Renal cortical epithelial cell (primary cell): ENCODE measurements at regions not wholly inside any gene's neighbourhood (a gene's known extent, or its start where the extent isn't known, plus 50 kb on each side); places are given as distances from the start of the nearest gene placed in this dataset.

Experiments
- DNase-seq: peaks from one replicate; pipeline ENCODE4 v3.0.0-alpha.2; 2011; ENCODE audit warnings: low read depth

- no peak for DNase-seq
Measured at GRCh38 chr4:186360551-186360950, 94.6 kb downstream of the F11 start.

DNA sequence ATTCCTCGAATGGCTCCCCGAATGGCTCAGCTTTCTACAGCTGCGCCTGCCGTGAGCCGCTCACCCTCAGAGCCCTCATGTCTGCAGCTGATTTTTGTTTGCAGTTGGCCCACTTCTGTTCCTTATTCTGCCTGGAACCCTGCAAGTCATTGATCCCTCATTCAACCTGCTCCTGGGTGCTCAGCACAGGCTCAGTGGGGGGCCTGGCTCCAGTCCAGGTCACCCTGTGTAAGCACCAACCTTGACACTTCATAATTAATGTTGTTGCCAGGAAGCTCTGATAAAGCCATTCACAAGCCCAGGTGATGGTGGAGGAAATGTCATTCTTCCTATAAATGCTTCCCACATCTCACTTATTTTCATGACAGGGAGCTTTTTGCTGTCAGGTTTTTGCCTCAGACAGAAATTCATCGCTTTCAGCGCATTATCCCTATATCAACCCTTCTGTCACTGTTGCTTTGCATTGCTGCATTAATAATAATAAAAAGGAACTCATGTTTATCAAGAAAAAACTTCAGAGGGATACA, 85.7 kb downstream of the F11 start:
- DNase-seq, result no peak

- DNase-seq, result no peak
Measured at GRCh38 chr4:186348433-186348832, 82.4 kb downstream of the F11 start.

DNA sequence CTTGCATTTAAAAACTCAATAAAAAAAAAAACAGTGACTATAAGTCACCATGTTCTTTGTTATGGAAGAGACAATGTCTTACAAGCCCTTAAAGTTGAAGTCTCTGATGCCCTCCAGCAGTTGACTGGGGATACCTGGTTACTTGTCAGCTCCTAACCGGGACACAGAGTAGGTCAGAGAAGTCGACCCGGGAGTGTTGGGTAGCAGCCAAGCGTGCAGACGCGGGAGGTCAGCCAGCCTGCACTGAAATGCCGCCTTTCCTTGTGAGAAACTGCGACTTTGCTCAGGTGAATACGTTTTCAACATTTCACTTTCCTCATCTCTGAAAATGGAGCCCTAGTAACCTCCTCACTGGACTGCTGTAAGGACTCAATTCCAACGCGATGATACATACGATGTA, 81.8 kb downstream of the F11 start:
- DNase-seq, result no peak

DNA sequence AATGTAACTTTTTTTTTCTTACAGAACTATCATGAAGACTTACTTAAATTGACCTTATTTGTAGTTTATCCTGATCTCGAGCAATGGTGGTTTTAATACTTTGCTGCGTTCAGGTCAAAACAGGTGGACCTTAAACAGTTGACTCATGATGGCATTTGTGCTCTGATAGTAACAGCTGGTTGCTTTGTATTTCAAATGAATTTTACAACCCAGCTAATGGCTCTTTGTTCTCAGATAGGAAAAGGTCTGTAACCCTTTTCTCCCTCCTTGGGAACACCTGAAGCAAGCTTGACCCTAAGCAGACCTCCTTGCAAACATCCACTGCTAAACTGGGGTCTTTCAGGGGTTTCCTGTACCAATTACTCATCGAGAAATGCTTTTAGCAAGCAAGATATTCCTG, 79.2 kb downstream of the F11 start:
- no peak for DNase-seq

DNA sequence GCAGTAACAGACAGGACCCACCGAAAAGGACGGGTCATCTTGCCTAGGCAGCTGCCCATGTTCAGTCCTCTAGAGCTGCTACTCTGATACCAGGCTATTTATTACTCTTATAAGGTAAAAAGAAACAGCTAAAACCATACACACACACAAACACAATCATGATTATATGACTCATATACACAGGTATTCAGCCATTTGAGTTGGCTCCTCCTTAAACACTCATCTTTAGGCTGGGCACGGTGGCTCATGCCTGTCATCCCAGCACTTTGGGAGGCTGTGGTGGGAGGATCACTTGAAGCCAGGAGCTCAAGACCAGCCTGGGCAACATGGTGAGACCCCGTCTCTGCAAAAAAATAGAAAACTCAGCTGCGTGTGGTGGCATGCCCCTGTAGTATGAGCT, 76.6 kb downstream of the F11 start:
- peak; percentile 57 for DNase-seq

GRCh38 chr4:186341655-186342054, 75.7 kb downstream of the F11 start:
- DNase-seq, result no peak
